NCI-H748 treated with DMSO at 0.1 percent for 48 hours (cell line): ENCODE measurements at regions not wholly inside any gene's neighbourhood (a gene's known extent, or its start where the extent isn't known, plus 50 kb on each side); places are given as distances from the start of the nearest gene placed in this dataset.

Source experiments
- DNase-seq: peaks from one replicate; lab custom pipeline; 2025; lab: John Stamatoyannopoulos, UW

DNA sequence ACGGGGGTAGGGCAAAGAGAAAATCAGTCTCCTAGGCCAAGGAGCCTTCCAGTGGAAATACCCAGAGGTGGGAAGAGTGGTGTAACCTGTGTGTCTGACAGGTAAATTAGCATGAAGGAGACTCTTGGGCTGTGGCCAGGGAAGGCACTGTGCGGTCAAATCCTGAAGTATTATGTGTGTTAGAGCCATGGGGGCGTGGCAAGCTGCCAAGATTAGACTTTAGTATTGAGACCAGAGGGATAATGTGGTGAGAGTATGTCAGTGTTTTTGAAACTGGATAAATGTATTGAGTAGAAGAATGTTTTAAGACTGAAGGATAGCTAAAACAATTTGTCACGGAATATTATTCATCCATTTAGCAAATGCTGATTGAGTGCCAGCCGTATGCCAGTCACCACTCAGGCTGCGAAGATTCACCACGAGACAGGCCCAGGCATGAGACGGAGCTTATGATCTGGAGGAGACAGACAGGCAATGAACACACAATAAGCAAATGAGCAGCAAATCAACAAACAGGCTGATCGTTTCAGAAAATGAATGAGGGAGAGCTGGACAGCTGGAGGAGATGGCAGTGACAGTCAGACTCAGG is 445.9 kb downstream of the MCTP2 start:
- no peak for DNase-seq

DNA sequence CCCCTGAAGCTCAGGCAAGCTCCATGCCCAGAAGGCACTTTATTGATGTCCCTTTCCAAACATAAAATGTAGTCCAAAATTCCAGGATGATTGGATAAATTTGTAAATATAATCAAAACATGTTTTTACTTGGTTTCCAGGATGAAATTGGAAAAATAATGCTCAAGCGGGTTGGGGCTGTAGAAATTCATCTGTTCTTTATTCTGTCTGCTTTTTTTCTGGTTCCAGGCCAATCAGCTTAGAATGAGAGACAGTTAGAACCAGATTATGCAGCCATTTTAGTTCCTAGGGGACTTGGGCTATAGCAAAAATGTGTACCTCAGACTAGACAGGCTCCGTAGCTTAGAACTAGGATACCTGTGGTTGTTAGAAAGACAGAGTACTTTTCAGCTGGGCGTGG is 450.8 kb downstream of the MCTP2 start:
- DNase-seq = no peak

DNA sequence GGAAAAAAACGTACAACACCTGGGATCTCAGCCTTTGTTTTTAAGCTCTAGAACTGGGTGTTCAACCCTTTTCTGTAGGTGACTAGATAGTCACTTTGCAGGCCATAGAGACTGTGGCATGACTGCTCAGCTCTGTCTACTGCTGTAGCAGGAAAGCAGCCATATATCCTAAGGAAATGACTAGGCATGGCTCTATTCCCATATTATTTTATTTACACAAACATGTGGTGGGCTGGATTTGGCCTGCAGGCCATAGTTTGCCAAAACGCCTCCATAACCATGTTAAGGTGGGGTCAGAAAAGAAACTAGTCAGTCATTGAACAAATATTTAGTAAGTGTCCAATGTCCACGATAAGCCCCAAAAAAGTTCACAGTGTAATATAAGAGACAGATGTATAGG is 452.5 kb downstream of the MCTP2 start:
- DNase-seq = no peak

DNA sequence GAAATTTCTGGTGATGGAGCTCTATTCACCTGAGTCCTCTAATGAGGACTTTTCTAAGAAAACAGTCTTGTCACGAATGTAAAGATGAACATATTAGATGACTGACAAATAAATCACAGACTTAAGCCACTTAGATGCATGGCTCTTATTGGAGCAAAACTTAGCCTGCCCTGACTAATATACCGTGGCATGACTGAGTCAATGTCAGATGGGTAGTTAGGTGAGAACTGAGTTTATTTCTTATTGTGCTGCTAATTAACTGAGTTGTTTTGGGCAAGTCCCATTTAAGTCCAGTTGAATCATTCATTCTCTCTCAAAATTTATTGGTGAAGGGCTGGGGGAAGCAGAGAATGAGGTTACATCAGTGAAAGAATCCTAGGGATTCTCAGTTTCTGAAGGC is 459.8 kb downstream of the MCTP2 start:
- no peak for DNase-seq

DNA sequence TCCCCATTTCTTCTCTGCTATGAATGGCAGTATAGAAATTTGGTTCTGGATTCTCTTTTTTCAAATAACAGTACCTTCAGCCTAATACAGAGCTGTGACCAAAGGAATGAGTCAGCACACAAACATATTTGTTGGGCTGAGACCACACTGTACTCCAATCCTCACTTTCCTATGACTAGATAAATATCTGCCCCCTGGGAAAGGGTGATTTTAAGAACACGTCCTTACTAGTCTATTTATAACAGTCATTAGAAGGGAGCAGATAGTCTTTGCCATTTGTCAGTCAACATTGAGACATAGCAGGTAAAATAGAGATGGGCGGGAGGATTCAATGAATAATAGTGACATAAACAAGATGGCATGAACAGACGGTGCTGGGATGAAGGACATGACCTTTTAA is 461.3 kb downstream of the MCTP2 start:
- no peak for DNase-seq

DNA sequence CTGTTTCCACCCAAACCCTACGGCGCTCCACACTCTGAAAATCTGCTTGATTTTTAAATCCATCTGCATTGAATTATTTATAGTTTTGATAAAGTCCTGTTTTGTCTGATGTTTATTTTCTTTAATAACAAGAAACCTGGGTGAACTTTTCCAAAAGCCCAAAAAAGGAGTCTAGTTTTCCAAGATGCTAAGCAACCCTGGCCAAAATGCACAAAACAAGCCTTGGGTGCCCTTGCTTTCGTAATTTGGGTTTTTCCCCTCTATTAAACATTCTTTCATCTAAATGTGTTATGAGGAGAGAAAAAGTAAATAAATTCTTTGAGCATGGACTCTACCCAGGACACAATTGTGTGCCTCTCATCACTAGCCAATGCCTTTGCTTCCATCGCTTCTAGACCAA is 468.9 kb downstream of the MCTP2 start:
- DNase-seq = no peak

DNA sequence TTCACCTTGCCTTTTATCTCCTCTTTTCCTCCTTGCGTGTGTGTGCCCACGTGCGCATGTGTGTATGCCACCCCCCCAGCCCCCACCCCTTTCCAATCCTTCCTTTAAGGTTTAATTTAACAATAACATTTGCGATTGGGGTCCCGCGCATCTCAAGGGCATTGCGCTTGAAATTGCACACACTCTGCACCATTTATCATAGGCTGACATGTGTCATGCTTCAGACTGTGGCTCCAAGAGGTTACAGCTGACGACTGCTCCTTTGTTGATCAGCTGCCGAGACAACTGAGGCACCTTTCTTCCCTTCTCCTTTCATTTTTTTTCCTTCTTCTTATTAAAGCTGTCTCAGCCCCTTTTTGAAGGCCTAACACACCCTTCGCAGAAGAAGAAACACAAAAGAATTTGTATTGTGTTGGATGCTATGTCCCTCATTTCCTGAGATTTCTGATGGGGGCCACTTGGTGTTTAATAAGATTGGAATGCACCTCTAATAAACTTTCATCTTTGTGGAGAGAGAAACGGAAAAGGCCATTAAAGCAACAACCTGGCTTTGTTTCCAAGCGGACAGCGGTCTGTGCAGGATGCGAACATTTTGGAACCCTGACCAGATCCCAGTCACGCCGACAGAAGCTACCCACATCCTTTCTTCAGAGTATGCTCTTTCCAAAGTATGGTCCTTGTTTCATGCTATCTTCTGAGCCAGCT is 470.1 kb downstream of the MCTP2 start:
- DNase-seq = no peak

DNA sequence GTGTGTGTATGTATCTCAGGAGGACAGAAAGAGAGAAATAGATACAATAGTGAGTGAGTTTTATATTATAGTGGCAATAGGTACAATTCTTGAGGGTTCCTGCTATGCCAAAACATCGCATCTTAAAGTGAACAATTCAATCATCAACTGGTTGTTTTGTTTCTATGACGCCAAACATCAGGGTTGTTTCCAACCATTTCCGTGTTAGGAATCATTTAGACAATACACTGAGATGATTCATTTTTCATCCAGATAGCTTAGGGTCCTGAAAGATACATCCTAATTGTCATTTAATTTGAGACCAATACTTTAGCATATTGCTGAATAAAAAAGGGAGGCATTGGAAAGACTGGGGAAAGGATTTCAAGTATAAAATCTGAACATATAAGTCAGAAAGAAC is 472.2 kb downstream of the MCTP2 start:
- DNase-seq = no peak

DNA sequence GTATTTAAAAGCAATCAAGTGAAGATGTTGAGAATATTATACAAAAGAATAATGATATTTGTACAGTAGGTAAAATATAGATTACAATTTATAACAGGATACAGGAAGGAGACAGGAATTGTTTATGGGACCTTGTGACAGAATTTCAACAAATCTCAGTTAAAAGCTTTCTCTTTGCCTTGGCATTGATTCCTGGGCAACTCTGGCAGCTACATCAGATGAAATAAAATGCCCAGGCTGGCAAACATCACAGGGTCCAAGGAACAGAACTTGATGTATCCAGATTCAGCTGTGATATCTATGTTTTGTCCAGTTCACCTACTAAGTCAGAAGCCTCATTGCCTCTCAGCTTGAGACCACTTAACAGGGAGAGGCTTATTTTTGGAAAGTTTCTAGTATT is 473.1 kb downstream of the MCTP2 start:
- no peak for DNase-seq

DNA sequence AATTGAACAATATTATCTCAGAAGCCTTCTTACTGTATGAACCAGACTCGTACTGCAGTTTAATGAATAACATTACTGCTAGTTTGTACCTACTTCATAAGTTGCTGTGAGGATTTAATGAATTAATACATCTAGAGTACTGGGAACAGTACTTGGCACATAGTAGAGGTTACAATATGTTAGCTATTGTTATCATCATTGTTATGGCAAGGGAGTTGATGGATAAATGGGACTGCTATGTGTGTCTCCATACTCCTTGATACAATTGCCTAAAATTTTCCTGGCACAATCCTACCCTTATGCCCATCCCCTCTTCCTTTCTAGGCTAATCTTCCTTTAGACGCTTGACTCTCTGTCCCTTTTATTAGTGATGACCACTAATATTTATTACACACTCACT is 473.6 kb downstream of the MCTP2 start:
- DNase-seq = no peak

DNA sequence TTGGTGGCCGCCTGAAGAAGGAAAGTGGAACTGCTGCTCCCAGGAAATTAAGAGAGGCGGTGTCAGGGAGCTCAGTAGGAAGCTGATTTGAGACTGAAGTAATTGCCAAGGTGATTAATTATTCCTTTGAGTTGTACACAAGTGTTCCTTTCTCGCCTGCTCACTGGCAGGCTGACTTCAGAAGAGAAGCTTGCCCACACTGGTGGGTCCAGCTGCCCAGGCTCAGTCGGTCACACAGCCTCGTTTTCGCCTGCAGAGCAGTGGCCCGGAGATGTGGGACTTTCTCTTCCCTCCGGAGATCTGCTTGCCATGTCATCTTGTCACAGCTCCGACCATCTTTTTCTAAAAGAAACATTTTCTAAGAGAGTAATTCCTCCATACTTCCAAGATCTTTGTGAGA is 478.0 kb downstream of the MCTP2 start:
- DNase-seq = no peak

DNA sequence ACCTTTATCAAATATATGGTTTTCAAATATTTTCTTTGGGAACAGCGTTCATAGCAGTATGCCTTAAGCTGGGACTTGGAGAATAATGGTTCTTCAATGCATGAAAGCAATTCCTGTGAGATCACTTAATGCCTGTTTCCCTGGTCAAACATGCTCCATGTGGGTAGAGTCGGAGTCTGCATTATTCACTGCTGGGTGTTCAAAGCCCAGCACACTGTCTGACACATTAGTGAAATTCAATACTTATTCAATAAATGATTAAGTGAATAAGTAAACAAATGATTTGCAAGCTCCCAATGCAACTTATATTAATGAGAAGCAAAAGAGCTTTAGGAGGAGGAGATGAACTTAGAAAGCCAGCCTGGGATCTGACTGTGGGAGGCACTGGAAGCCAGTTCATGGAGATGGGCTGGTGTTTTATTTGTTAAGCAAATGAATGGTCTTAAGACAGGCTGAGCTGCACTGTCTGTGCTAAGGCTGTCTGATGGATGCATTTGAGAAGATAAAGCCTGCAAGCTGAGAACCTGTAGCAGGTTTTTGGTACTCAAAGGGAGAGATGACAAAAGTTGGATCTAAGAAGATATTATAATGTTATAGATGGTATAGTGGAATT is 490.8 kb downstream of the MCTP2 start:
- no peak for DNase-seq

DNA sequence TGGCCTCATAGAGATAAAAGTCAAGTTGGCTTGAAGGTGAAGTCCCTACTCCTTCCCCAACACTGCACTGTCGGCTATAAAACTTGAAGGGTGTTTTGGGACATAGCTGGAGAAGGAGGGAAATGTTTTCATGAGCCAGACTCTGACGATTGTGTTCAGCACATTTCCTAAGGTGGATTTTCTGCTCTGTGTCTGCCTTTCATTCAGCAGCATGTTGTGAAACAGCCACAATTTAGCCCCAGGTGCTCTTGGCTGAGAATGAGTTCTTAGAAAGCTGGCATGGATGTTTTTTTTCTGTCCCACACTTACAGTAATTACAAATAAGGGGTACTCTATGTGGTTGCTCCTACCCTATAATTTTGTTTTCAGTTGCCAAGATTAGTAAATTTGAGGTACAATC is 492.4 kb downstream of the MCTP2 start:
- DNase-seq = no peak

DNA sequence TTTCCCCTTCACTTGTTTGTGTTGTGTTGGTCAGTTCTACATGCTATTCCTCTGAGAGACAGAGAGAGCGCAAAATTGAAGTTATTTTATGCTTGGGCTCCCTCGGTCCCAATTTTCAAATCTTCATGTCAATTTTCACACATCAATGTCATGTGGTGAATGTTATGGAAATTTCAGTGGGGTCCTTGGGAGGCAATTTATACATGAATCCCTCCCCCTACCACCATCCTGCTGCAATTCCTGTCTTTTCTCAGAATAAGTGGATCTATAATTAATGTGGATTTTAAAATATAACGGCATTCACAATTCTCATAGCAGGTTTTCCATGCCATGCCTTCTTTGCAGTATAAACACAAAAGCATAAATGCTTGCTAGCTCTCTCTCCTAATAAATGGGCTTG is 499.9 kb downstream of the MCTP2 start:
- DNase-seq = no peak

DNA sequence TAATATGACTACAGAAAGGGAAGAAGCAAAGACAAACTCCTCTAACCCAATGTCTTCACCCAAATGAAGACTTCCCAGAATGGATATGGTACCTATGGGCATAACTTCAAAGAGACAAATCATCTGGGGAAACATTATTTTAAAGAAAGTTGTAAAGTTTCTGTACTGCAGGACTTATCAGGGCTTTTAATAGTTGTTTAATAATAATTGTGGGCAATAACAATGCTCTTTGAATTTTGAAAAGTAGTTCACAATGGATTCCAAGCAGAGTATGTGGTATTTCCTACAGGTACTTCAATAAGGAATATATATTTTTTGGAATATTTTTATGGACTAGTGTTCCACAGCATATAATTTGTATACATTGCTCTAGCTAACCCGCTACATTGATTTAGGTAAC is 503.1 kb downstream of the MCTP2 start:
- DNase-seq = no peak

DNA sequence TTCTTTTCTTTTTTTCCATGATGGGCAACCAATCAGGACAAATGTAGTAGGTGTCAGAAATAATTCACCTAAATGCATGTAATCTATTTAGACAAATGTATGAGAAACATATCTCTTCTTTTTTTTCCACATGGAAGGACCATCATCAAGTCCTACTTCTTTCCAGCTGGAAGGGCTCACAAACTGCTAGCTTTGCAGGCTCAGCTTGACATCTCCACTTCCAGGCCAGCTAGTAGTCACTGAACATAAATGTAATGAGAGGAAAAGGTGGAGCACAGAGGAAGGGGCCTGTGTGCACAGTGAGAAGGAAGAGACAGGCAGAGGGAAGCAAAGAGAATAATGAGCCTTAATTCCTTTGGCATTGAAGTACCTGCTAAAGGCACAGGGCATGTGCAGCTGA is 504.9 kb downstream of the MCTP2 start:
- DNase-seq = no peak

DNA sequence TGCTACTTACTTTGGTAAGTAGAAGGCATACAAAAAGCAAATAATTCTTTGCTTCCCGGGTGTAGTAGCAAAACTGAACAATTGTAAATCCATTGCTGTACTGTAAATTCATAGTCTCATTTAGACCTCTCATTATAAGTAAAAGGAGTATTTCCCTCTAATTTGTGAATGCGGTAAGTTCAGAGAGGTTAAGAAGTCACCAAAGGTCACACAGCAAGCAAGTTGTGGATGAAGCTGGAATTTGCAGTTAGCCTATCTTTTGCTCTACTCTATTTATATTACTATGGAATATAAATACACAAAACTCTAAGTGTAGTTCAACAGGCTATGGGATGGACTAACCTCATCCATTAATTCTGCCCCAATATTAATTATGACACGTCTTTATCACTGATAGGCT is 508.3 kb downstream of the MCTP2 start:
- no peak for DNase-seq

DNA sequence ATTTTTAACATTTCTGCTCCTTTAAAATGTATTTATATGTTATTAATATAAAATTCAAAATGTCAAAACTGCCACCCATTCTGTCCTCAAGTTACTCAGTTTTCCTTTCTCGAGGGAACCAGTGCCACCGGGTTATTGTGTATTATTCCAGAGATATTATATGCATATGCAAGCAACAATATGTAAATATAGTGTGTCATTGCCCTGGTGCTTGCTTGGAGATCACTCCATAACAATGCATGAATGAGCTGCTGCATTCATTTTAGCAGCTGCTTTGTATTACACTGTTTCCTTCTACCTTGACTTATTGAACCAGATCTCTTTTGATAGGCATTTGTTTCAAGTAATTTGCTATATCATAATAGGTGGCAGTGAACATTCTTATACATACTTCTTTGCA is 509.1 kb downstream of the MCTP2 start:
- no peak for DNase-seq

DNA sequence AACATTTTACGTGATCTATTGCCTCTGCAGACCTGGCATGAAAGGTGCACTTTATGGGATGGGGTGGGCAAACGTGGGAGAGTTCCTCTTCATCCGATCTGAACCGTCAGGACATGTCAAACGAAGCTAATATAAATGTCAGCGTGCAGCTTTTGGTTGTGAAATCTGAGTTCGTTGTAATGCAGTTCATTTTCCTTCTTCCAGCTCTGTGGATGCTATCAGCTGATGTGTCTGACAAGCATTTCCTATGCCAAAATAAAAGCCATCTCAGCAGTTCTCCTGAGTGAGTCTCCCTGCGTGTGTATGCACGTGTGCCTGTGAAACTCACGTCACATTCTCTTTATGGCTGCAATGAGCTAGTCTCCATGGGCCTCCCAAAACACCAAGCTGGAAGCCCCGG is 512.3 kb downstream of the MCTP2 start:
- DNase-seq = no peak

DNA sequence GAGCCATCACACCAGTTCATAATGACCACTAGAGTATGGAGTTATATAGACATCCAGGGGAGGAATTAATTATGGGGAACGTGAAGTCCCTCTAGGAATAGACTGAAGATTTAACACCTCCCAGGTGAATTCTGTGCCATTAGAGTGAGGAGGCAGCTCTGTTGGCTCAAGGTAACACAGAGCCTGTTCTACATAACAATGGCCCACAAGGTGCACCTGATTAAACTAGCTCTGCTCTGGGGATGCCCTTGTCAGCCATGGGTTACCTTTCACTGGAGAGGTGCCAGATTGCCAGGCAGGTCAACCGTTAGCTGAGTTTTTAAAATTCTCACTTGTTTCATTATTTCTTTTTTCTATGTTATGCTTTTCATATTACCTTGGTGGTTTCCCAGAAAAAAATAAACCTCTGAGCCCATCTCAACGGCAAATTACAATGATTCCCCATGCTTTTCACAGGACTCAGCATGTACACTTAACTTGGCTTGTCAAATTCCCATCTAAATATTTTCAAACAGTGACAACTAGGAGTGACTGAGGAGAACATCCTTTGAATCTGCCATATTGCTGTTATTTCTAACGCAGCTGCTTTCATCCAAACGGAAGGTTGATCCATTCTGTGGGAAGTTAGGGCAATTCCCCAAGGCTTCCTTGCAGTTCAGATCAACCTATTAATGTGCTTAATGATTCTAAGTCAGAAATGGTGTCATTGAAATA is 512.9 kb downstream of the MCTP2 start:
- DNase-seq = no peak

DNA sequence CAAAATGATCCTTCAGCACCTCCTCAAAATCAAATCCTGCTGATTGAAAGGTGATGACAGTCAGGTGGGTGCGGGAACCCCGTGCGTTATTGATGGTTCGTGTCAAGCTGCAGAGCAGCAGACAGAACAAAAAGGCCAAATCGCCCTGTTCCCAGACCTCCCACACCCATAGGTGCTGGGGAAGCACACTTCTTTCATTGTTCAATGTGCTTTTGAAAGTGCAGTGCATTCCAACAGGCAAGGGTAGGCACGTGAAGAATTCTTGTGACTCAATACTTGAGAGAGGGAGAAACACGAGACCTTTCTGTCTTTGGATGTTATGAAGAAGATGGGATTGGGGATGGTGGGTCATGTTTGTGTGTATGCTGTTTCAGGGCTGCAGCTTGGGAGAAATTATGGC is 514.0 kb downstream of the MCTP2 start:
- no peak for DNase-seq

DNA sequence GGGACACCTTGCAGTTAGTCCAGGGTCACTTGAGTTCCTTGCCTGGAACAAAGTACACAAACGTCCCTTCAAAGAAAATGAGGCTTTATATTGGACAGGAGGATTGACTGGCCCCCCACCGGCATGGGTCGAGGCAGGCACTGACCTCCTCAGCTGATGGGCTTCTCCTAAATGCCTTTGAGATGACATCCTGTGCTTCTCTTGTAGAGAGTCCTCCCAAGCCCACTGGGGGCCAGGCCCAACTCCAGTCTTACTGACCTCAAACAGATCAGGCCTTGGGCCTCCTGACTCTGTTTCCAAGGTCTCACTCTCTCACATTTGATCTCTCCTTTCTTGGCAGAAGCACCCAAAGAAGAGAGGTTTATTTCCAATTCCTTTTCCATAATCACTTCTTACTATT is 516.1 kb downstream of the MCTP2 start:
- no peak for DNase-seq
